ENCODE measurements at regions not wholly inside any gene's neighbourhood (a gene's known extent, or its start where the extent isn't known, plus 50 kb on each side); places are given as distances from the start of the nearest gene placed in this dataset.

DNA sequence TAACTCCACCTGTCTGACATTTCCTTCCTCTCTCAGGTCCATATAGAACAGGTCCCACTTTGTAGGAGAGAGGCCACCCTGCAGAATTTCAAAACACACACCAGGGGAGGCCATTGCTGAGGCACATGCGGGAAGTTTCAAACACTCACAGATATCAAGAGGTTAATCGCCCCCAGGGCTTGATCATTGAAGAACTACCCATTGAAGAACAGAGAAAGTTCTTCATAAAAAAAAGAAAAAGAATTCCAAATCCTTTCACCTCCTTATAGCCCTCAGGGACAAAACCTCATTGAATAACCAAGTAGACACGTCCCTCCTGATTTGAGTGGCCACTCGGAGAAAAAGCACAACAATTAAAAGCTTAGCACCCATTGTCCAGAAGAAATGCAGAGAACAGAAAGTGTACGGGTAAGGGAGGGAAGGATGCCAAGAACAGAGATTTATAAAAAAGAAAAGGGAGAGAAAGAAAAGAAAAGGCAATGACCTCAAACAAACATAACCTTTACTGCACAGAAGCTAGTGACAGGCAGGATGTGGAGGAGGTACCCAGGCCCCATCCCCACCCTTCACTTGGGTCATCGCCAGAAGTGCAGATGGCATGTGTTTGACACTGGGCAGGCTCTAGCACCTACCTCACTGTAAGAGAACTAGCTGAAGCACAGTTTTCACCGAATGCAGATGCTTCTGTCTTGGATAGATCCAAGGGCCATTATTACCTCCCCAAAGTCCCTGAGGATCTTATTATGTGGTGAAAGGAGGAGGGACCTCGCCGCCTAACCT is 112.3 kb upstream of the HES1 start:
- Histone ChIP-seq H3K9me3 (ENCODE audit: control insufficient read depth, low read length) (no peaks in the 10 kb centered on the region), H3K27me3 (ENCODE audit: control insufficient read depth, insufficient read depth, low read length, poor library complexity, severe bottlenecking) (no peaks in the 10 kb centered on the region), H3K4me3 (ENCODE audit: insufficient read depth, low read depth, low read length) (no peak overlapping the region), H3K27ac (ENCODE audit: insufficient read depth, low read depth, low read length, poor library complexity, severe bottlenecking) (no peak overlapping the region), H3K4me1 (ENCODE audit: control insufficient read depth, insufficient read depth, low read length) (peaks cover 14% of the 10 kb centered on the region), H3K36me3 (ENCODE audit: control insufficient read depth, insufficient read depth, low read length) (no peaks in the 10 kb centered on the region)
- 90 to 96% methylated on average over 9 of the region's 9 CpGs for WGBS, 2 experiments

DNA sequence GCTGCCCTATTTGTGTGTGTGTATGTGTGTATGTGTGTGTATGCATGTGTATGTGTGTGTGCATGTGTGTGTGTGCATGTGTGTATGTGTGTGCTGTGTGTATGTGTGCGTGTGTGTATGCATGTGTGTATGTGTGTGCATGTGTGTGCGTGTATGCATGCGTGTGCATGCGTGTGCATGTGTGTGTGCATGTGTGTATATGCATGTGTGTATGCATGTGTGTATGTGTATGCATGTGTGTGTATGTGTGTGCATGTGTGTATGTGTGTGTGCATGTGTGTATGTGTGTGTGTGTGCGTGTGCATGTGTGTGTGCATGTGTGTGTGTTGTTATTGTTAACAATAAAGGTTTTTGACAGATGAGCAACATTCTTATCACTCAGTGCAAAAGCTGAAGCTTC is 110.8 kb upstream of the HES1 start:
- Histone ChIP-seq H3K4me3 (ENCODE audit: insufficient read depth, low read depth, low read length) (no peak overlapping the region), H3K27ac (ENCODE audit: insufficient read depth, low read depth, low read length, poor library complexity, severe bottlenecking) (no peak overlapping the region), H3K4me1 (ENCODE audit: control insufficient read depth, insufficient read depth, low read length) (peaks cover 8% of the 10 kb centered on the region), H3K9me3 (ENCODE audit: control insufficient read depth, low read length) (no peaks in the 10 kb centered on the region), H3K36me3 (ENCODE audit: control insufficient read depth, insufficient read depth, low read length) (no peaks in the 10 kb centered on the region), H3K27me3 (ENCODE audit: control insufficient read depth, insufficient read depth, low read length, poor library complexity, severe bottlenecking) (no peaks in the 10 kb centered on the region)
- WGBS, 2 experiments = 60 to 74% methylated on average over 5 of the region's 5 CpGs

DNA sequence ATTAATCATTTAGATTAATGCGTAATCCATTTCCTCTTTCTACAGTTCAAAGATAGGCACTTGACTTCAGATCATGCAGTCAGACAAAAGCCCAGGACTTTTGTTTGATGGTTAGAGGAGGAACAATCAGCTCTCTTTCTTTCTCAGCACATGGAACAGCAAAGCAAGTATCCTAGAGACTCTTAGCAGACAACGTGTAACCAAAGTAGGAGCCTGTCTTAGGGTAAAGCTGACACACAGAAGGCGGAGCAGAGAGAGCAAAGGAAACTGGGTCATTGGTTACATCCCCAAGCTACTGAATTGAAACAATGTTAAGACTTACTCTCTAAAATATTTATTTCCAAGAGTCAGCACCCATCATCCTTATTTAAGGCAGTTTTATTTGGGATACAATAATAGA is 110.0 kb upstream of the HES1 start:
- Histone ChIP-seq H3K27me3 (ENCODE audit: control insufficient read depth, insufficient read depth, low read length, poor library complexity, severe bottlenecking) (no peaks in the 10 kb centered on the region), H3K36me3 (ENCODE audit: control insufficient read depth, insufficient read depth, low read length) (no peaks in the 10 kb centered on the region), H3K4me1 (ENCODE audit: control insufficient read depth, insufficient read depth, low read length) (peaks cover 8% of the 10 kb centered on the region), H3K9me3 (ENCODE audit: control insufficient read depth, low read length) (no peaks in the 10 kb centered on the region), H3K27ac (ENCODE audit: insufficient read depth, low read depth, low read length, poor library complexity, severe bottlenecking) (no peak overlapping the region), H3K4me3 (ENCODE audit: insufficient read depth, low read depth, low read length) (no peak overlapping the region)
- WGBS, 2 experiments = 84 to 89% methylated on average over 3 of the region's 3 CpGs

DNA sequence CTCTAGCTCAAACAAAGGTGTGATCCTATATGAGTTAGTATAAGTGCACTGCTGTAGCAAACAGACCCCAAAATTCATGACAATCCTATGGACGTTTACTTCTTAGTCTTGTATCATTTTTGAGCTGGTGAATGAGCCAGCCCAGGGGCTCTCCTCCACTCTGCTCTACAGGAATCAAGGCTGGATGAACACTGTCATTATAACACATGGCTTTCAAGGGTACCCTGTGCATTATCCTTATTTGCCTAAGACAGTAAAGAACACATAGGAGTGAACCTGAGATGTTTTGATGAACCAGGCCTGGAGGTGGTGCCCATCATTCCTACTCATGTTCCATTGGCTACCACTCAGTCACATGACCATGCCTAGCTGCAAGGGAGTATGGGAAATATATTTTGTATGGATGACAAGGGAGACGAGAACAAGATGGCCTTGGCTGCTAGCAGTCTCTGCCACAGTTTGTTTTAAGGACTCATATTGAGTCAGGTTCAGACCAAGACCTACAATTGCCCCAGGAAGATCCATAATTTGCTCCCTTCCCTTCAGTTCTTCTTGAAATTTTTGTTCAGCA is 107.4 kb upstream of the HES1 start:
- WGBS, 2 experiments = 94% methylated on average over 2 of the region's 2 CpGs
- no peak overlapping the region for H3K4me3 ChIP-seq (ENCODE audit: insufficient read depth, low read depth, low read length)
- no peaks in the 10 kb centered on the region for H3K27me3 ChIP-seq (ENCODE audit: control insufficient read depth, insufficient read depth, low read length, poor library complexity, severe bottlenecking)
- no peaks in the 10 kb centered on the region for H3K9me3 ChIP-seq (ENCODE audit: control insufficient read depth, low read length)
- H3K36me3 ChIP-seq (ENCODE audit: control insufficient read depth, insufficient read depth, low read length) = no peaks in the 10 kb centered on the region
- peaks cover 16% of the 10 kb centered on the region for H3K4me1 ChIP-seq (ENCODE audit: control insufficient read depth, insufficient read depth, low read length)
- H3K27ac ChIP-seq (ENCODE audit: insufficient read depth, low read depth, low read length, poor library complexity, severe bottlenecking) = no peak overlapping the region

- Histone ChIP-seq H3K9me3 (ENCODE audit: control insufficient read depth, low read length) (no peaks in the 10 kb centered on the region), H3K4me1 (ENCODE audit: control insufficient read depth, insufficient read depth, low read length) (peaks cover 23% of the 10 kb centered on the region), H3K4me3 (ENCODE audit: insufficient read depth, low read depth, low read length) (no peak overlapping the region), H3K36me3 (ENCODE audit: control insufficient read depth, insufficient read depth, low read length) (no peaks in the 10 kb centered on the region), H3K27me3 (ENCODE audit: control insufficient read depth, insufficient read depth, low read length, poor library complexity, severe bottlenecking) (no peaks in the 10 kb centered on the region), H3K27ac (ENCODE audit: insufficient read depth, low read depth, low read length, poor library complexity, severe bottlenecking) (no peak overlapping the region)
These were observed 106.1 kb upstream of the HES1 start for GRCh38 chr3:194029846-194030245.

DNA sequence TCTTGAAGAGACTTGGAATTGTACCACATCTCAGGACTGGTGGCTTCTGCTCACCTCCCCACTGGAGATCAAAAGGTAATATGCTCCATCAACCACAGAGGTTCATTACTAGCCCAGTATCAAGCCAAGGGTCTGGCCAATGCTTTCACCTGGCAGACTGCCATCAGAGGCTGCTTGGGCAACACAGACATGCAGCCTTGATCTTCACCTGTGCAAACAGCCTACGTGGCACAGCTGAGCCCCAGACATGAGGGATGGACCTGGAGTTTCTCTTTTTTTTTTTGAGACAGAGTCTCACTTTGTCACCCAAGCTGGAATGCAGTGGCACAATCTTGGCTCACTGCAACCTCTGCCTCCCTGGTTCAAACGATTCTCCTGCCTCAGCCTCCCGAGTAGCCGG is 105.6 kb upstream of the HES1 start:
- H3K4me3 ChIP-seq (ENCODE audit: insufficient read depth, low read depth, low read length) = no peak overlapping the region
- peaks cover 23% of the 10 kb centered on the region for H3K4me1 ChIP-seq (ENCODE audit: control insufficient read depth, insufficient read depth, low read length)
- no peaks in the 10 kb centered on the region for H3K27me3 ChIP-seq (ENCODE audit: control insufficient read depth, insufficient read depth, low read length, poor library complexity, severe bottlenecking)
- no peaks in the 10 kb centered on the region for H3K9me3 ChIP-seq (ENCODE audit: control insufficient read depth, low read length)
- 88 to 99% methylated on average over 4 of the region's 4 CpGs for WGBS, 2 experiments
- H3K36me3 ChIP-seq (ENCODE audit: control insufficient read depth, insufficient read depth, low read length) = no peaks in the 10 kb centered on the region
- H3K27ac ChIP-seq (ENCODE audit: insufficient read depth, low read depth, low read length, poor library complexity, severe bottlenecking) = no peak overlapping the region

DNA sequence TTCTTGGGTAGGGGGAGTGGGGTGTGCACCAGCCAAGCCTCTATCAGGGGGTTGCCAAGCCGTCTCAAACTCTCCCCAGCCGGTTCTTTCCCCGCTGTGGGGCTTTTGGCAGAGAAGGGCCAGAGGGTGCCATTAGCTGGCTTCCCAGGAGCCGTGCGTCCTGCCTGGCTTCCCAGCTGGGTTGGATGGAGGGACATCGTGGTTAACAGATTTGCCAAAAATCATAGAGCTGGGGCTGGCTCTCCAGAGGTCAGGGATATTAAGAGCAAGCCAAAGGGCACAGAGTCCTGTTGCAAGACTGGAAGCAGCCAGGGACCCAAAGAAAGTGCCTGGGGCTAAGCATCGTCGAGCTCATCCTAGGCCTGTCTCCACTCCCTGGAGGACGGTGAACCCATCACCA is 104.6 kb upstream of the HES1 start:
- WGBS, 2 experiments = 94 to 95% methylated on average over 9 of the region's 9 CpGs
- Histone ChIP-seq H3K27ac (ENCODE audit: insufficient read depth, low read depth, low read length, poor library complexity, severe bottlenecking) (no peak overlapping the region), H3K4me3 (ENCODE audit: insufficient read depth, low read depth, low read length) (no peak overlapping the region)

DNA sequence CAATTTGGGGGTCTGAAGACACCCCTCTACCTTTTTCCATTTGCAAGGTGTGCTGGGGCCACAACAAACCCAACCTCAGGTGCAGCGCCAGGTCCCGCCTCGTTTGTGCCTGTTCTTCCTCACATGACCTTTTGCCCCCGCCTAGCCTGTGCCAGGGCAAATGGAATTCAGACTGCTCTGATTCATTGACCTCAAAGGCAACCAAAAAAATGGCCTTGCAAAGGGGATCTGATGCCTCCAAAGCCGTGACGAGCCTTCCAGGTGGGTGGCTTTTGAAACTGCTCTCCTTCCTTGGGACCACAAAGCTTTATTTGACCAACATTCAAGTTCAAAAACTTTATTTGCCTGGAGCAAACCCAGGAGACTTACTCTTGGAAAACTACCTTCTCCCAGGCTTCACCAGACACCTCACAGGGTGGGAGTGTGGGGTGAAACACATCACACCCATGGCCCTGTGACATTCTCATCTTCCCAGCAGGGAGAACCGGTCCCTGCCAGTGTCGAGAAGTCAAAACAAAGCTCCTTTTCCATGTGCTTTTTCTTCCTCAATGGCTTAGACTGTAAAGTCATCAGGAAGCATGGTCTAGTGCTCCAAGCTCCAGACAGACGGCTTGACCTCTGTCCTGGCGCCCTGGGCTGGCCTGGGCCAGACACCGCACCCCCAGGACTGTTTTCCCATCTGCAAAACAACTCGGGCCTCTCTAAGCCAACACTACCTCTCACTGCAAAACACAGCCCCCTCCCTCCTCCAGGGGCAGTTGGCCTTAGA is 103.9 kb upstream of the HES1 start:
- H3K4me1 ChIP-seq (ENCODE audit: control insufficient read depth, insufficient read depth, low read length) = peaks cover 23% of the 10 kb centered on the region
- no peaks in the 10 kb centered on the region for H3K27me3 ChIP-seq (ENCODE audit: control insufficient read depth, insufficient read depth, low read length, poor library complexity, severe bottlenecking)
- H3K4me3 ChIP-seq (ENCODE audit: insufficient read depth, low read depth, low read length) = no peak overlapping the region
- H3K27ac ChIP-seq (ENCODE audit: insufficient read depth, low read depth, low read length, poor library complexity, severe bottlenecking) = no peak overlapping the region
- no peaks in the 10 kb centered on the region for H3K36me3 ChIP-seq (ENCODE audit: control insufficient read depth, insufficient read depth, low read length)
- 82 to 91% methylated on average over 12 of the region's 12 CpGs for WGBS, 2 experiments
- no peaks in the 10 kb centered on the region for H3K9me3 ChIP-seq (ENCODE audit: control insufficient read depth, low read length)

More for the DNA sequence above, 104.6 kb upstream of the HES1 start:
- Histone ChIP-seq H3K4me1 (ENCODE audit: control insufficient read depth, insufficient read depth, low read length) (peaks cover 23% of the 10 kb centered on the region), H3K36me3 (ENCODE audit: control insufficient read depth, insufficient read depth, low read length) (no peaks in the 10 kb centered on the region), H3K9me3 (ENCODE audit: control insufficient read depth, low read length) (no peaks in the 10 kb centered on the region), H3K27me3 (ENCODE audit: control insufficient read depth, insufficient read depth, low read length, poor library complexity, severe bottlenecking) (no peaks in the 10 kb centered on the region)

DNA sequence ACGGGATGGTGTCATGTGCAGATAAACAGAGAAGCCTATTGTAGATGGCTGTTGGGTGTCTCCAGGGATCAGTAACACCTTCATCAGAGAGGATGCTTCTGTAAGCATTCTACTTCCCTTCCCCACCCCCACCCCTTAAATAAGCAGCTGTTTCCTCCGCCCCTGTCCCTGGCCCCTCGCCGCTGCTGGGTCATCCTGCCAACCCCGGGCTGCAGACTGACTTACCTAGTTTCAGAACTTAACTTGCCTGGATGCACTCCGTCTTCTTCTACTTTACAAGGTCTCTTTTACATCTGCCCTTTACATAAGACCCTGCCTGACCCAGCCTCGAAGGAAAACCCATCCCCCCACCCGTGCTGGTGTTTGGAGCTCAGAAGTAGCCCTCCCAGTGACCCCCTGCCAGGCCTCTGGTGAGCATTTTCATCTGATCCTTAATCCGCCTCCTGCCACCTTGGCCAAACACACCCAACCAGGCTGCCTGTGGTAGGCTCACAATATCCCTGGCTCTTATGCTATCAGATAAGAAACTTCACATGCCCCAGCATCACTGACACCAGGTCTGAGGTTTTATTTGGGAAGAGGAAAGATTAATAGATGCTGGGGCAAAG is 103.0 kb upstream of the HES1 start:
- WGBS, 2 experiments = 46 to 49% methylated on average over 9 of the region's 9 CpGs
- Histone ChIP-seq H3K27me3 (ENCODE audit: control insufficient read depth, insufficient read depth, low read length, poor library complexity, severe bottlenecking) (no peaks in the 10 kb centered on the region), H3K4me3 (ENCODE audit: insufficient read depth, low read depth, low read length) (no peak overlapping the region), H3K36me3 (ENCODE audit: control insufficient read depth, insufficient read depth, low read length) (no peaks in the 10 kb centered on the region), H3K9me3 (ENCODE audit: control insufficient read depth, low read length) (no peaks in the 10 kb centered on the region), H3K4me1 (ENCODE audit: control insufficient read depth, insufficient read depth, low read length) (peaks cover 23% of the 10 kb centered on the region), H3K27ac (ENCODE audit: insufficient read depth, low read depth, low read length, poor library complexity, severe bottlenecking) (no peak overlapping the region)
